HepG2 (cell line): ENCODE measurements at regions not wholly inside any gene's neighbourhood (a gene's known extent, or its start where the extent isn't known, plus 50 kb on each side); places are given as distances from the start of the nearest gene placed in this dataset.

Source experiments
- ATAC-seq: fragments of 200-7000 bp; cut with Tn5 transposase; 3 replicates; pipeline ENCODE4 v1.9.1; 2020; ENCODE audit warnings: mild to moderate bottlenecking, moderate library complexity
- BruUV-seq: library from RNA; stranded (reverse); fragments of 400-500 nt; replicated peaks from 2 replicates; lab custom pipeline; 2021; lab: Mats Ljungman, UMichigan
- CTCF ChIA-PET: fragments of 300-600 bp; formaldehyde crosslinking; extraction: SDS; loops from one replicate; lab custom pipeline; 2021; ENCODE audit warnings: low total read pairs, inconsistent platforms, low intra/inter-chr PET ratio; lab: Yijun Ruan, JAX
- POLR2A ChIA-PET: fragments of 350-600 bp; sonication (Branson Sonifier 250); formaldehyde crosslinking; loops from one replicate; lab custom pipeline; 2020; ENCODE audit warnings: antibody characterized with exemption, inconsistent platforms; lab: Yijun Ruan, JAX
- DNase-seq: peaks from one replicate; pipeline ENCODE4 v3.0.0-alpha.2; 2015; ENCODE audit warnings: low spot score
- FAIRE-seq: peaks from 3 replicates; lab custom pipeline; 2011; peaks lifted over from hg19 to GRCh38; lab: Jason Lieb, UNC
- H2AFZ ChIP-seq: one replicate; pipeline ENCODE4 v1.6.1; 2011; ENCODE audit warnings: low read length, inconsistent platforms
- H3K27ac ChIP-seq: fragments of 300-600 bp; 3 replicates; pipeline ENCODE4 v1.8.0; 2011; ENCODE audit warnings: mixed run types, mild to moderate bottlenecking, mixed read lengths, low read length, inconsistent platforms; ENCODE audit not compliant: insufficient read depth; ENCODE audit errors: extremely low read length
- H3K27me3 ChIP-seq, 2 experiments: fragments of 200-600 bp in 1 of 2; 2 replicates in 1 of 2; 3 replicates in 1 of 2; pipeline versions ENCODE4 v1.6.0 to v1.8.0; 2011; ENCODE audit warnings: low read length in 2 of 2, mild to moderate bottlenecking in 2 of 2, moderate library complexity in 2 of 2, inconsistent platforms in 1 of 2; ENCODE audit not compliant: insufficient read depth in 2 of 2, control insufficient read depth in 1 of 2
- H3K36me3 ChIP-seq, 2 experiments: fragments of 200-600 bp in 1 of 2; replicated peaks in 1 of 2; 2 replicates in 1 of 2; 3 replicates in 1 of 2; pipeline versions ENCODE4 v1.5.1 to v1.8.0; 2011; ENCODE audit warnings: low read length in 2 of 2, inconsistent platforms in 1 of 2; ENCODE audit not compliant: insufficient read depth in 2 of 2, control insufficient read depth in 1 of 2
- H3K4me1 ChIP-seq: 2 replicates; pipeline ENCODE4 v1.5.1; 2012; ENCODE audit warnings: low read length, inconsistent platforms; ENCODE audit not compliant: insufficient read depth
- H3K4me2 ChIP-seq: 2 replicates; pipeline ENCODE4 v1.6.0; 2011; ENCODE audit warnings: low read depth, low read length, inconsistent platforms
- H3K4me3 ChIP-seq, 3 experiments: fragments of 200-600 bp in 1 of 3; sonication (generic), shearing (Covaris generic) in 1 of 3; replicated peaks in 1 of 3; 2 replicates each; pipeline ENCODE4 v1.5.1; 2011 to 2016; ENCODE audit warnings: low read length in 3 of 3, inconsistent platforms in 2 of 3, low read depth in 2 of 3, mild to moderate bottlenecking in 2 of 3, control low read depth in 1 of 3, mixed read lengths in 1 of 3; ENCODE audit not compliant: insufficient read depth in 1 of 3
- H3K79me2 ChIP-seq: one replicate; pipeline ENCODE4 v1.6.1; 2011; ENCODE audit warnings: low read length, inconsistent platforms; ENCODE audit not compliant: insufficient read depth
- H3K9ac ChIP-seq: 2 replicates; pipeline ENCODE4 v1.6.0; 2011; ENCODE audit warnings: mild to moderate bottlenecking, low read depth, low read length, inconsistent platforms; ENCODE audit not compliant: insufficient read depth
- H3K9me3 ChIP-seq: 2 replicates; pipeline ENCODE4 v1.5.1; 2012; ENCODE audit warnings: mild to moderate bottlenecking, low read length
- H4K20me1 ChIP-seq: 2 replicates; pipeline ENCODE4 v1.6.0; 2011; ENCODE audit warnings: inconsistent platforms, mild to moderate bottlenecking, low read length, moderate library complexity; ENCODE audit not compliant: insufficient read depth
- MYC ChIP-seq: sonication (generic); formaldehyde crosslinking; IDR thresholded peaks from 2 replicates; pipeline ENCODE4 v1.9.0; 2021; ENCODE audit warnings: missing genetic modification reagents, borderline replicate concordance
- NFKB2 ChIP-seq: sonication (generic); formaldehyde crosslinking; IDR thresholded peaks from 2 replicates; pipeline ENCODE4 v1.4.0; 2020; ENCODE audit warnings: missing genetic modification reagents, borderline replicate concordance
- THAP7 ChIP-seq: sonication (generic); formaldehyde crosslinking; IDR thresholded peaks from 2 replicates; pipeline ENCODE4 v1.8.1; 2023; ENCODE audit warnings: mild to moderate bottlenecking, missing genetic modification reagents
- TP53 ChIP-seq: sonication (generic); formaldehyde crosslinking; conservative IDR thresholded peaks from 2 replicates; pipeline ENCODE4 v1.4.0; 2020; ENCODE audit warnings: missing genetic modification reagents
- ZNF138 ChIP-seq: sonication (generic); formaldehyde crosslinking; IDR thresholded peaks from 2 replicates; pipeline ENCODE4 v1.5.0; 2020; ENCODE audit warnings: mild to moderate bottlenecking, low read depth, missing genetic modification reagents
- ZNF556 ChIP-seq: sonication (generic); formaldehyde crosslinking; IDR thresholded peaks from 2 replicates; pipeline ENCODE4 v1.4.0; 2020; ENCODE audit warnings: mild to moderate bottlenecking, missing genetic modification reagents, borderline replicate concordance
- ZNF740 ChIP-seq: sonication (generic); formaldehyde crosslinking; IDR thresholded peaks from 2 replicates; pipeline ENCODE4 v1.4.0; 2020; ENCODE audit warnings: missing genetic modification reagents
- ZSCAN12 ChIP-seq: sonication (generic); formaldehyde crosslinking; IDR thresholded peaks from 2 replicates; pipeline ENCODE4 v1.9.0; 2021; ENCODE audit warnings: mild to moderate bottlenecking, missing genetic modification reagents
- WGBS: methylation state at CpG from one replicate; pipeline ENCODE4 v1.1.6; 2017; ENCODE audit warnings: low lambda C conversion rate; 5-methylcytosine and 5-hydroxymethylcytosine counted together
- in situ Hi-C: cut with HindIII; loops from 2 replicates; pipeline ENCODE4 v1.10.0; 2017; ENCODE audit warnings: low pct_unique_long_range_greater_than_20kb; ENCODE audit not compliant: extremely low pct_ligation_motif_present
- intact Hi-C: fragments of 100-400 bp; cut with micrococcal nuclease; formaldehyde crosslinking; loops from one replicate; pipeline ENCODE4 v1.10.0; 2022; ENCODE audit not compliant: unreplicated experiment
- TF ChIP-seq, protein P1 (sequence below): sonication (generic); formaldehyde crosslinking; IDR thresholded peaks from 2 replicates; pipeline ENCODE4 v1.4.0; 2020; ENCODE audit warnings: missing genetic modification reagents
- TF ChIP-seq, protein P2 (sequence below): sonication (generic); formaldehyde crosslinking; conservative IDR thresholded peaks from 2 replicates; pipeline ENCODE4 v1.8.0; 2022; ENCODE audit warnings: mild to moderate bottlenecking, moderate library complexity, missing genetic modification reagents

- no peak for TF ChIP-seq ZNF138 (CRISPR knock-in tag)
- no peak for TF ChIP-seq TP53 (CRISPR knock-in tag)
- TF ChIP-seq, all 625 proteins: peak for 0
Observed at GRCh38 chr13:107421951-107422350, 793.4 kb downstream of the LIG4 start (continued).

GRCh38 chr13:107421028-107421427 lies 794.3 kb downstream of the LIG4 start:
- POLR2A ChIA-PET = no interaction called here
- intact Hi-C loops = no loop called here
- Histone ChIP-seq H3K79me2 (no peaks in the 10 kb centered on the region), H3K27me3 (no peaks in the 10 kb centered on the region; a peak in 1 of 5 replicates), H4K20me1 (no peaks in the 10 kb centered on the region), H3K9ac (no peak overlapping the region)
- no TSS peak for BruUV-seq
- TF ChIP-seq MYC (no peak), NFKB2 (CRISPR knock-in tag) (no peak), ZNF740 (CRISPR knock-in tag) (no peak), THAP7 (CRISPR knock-in tag) (no peak), ZSCAN12 (CRISPR knock-in tag) (no peak), ZNF556 (no peak)
- TF ChIP-seq, protein P1, sequence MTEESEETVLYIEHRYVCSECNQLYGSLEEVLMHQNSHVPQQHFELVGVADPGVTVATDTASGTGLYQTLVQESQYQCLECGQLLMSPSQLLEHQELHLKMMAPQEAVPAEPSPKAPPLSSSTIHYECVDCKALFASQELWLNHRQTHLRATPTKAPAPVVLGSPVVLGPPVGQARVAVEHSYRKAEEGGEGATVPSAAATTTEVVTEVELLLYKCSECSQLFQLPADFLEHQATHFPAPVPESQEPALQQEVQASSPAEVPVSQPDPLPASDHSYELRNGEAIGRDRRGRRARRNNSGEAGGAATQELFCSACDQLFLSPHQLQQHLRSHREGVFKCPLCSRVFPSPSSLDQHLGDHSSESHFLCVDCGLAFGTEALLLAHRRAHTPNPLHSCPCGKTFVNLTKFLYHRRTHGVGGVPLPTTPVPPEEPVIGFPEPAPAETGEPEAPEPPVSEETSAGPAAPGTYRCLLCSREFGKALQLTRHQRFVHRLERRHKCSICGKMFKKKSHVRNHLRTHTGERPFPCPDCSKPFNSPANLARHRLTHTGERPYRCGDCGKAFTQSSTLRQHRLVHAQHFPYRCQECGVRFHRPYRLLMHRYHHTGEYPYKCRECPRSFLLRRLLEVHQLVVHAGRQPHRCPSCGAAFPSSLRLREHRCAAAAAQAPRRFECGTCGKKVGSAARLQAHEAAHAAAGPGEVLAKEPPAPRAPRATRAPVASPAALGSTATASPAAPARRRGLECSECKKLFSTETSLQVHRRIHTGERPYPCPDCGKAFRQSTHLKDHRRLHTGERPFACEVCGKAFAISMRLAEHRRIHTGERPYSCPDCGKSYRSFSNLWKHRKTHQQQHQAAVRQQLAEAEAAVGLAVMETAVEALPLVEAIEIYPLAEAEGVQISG (CRISPR knock-in tag) = no peak
- TF ChIP-seq, protein P2, sequence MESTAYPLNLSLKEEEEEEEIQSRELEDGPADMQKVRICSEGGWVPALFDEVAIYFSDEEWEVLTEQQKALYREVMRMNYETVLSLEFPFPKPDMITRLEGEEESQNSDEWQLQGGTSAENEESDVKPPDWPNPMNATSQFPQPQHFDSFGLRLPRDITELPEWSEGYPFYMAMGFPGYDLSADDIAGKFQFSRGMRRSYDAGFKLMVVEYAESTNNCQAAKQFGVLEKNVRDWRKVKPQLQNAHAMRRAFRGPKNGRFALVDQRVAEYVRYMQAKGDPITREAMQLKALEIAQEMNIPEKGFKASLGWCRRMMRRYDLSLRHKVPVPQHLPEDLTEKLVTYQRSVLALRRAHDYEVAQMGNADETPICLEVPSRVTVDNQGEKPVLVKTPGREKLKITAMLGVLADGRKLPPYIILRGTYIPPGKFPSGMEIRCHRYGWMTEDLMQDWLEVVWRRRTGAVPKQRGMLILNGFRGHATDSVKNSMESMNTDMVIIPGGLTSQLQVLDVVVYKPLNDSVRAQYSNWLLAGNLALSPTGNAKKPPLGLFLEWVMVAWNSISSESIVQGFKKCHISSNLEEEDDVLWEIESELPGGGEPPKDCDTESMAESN (CRISPR knock-in tag) = no peak
- TF ChIP-seq, all 625 proteins: peak for 0
- CTCF ChIA-PET = no interaction called here
- in situ Hi-C loops = no loop called here
- no peaks in the 10 kb centered on the region for H3K4me1 ChIP-seq
- ATAC-seq (no peak), FAIRE-seq (no peak), DNase-seq (no peak)
- H3K9me3 ChIP-seq = 0 out of 2 replicates have a peak, but pooled peaks cover 4% of the 10 kb centered on the region
- no peak overlapping the region for H2AFZ ChIP-seq
- 0% methylated on average over 2 of the region's 2 CpGs for WGBS
- no peak overlapping the region for H3K4me2 ChIP-seq
- no peak overlapping the region for H3K4me3 ChIP-seq
- no peak overlapping the region for H3K27ac ChIP-seq
- no peaks in the 10 kb centered on the region for H3K36me3 ChIP-seq
